GM04504 (cell line): ENCODE measurements at regions not wholly inside any gene's neighbourhood (a gene's known extent, or its start where the extent isn't known, plus 50 kb on each side); places are given as distances from the start of the nearest gene placed in this dataset.

Experiments
- DNase-seq: peaks from one replicate; pipeline ENCODE4 v3.0.0-alpha.2; 2012; ENCODE audit warnings: low read depth

- no peak for DNase-seq
Measured at GRCh38 chr11:76607431-76607830, 63.1 kb downstream of the LRRC32 start.

GRCh38 chr11:76605338-76606074 is 65.0 kb downstream of the LRRC32 start:
- no peak for DNase-seq

GRCh38 chr11:76604626-76605241 is 65.8 kb downstream of the LRRC32 start:
- DNase-seq = peak; percentile 86

GRCh38 chr11:76604081-76604625 is 66.4 kb downstream of the LRRC32 start:
- DNase-seq = no peak

- DNase-seq = no peak
Measured at GRCh38 chr11:76603202-76603601, 67.3 kb downstream of the LRRC32 start.
